LNCaP clone FGC (cell line): ENCODE measurements at regions not wholly inside any gene's neighbourhood (a gene's known extent, or its start where the extent isn't known, plus 50 kb on each side); places are given as distances from the start of the nearest gene placed in this dataset.

Experiments used
- DNase-seq: peaks from one replicate; pipeline ENCODE4 v3.0.0-alpha.2; 2011; ENCODE audit warnings: low read depth
- H3K4me3 ChIP-seq: 2 replicates; pipeline ENCODE4 v1.5.1; 2011; ENCODE audit warnings: mild to moderate bottlenecking, low read depth, low read length, control low read depth
- TF ChIP-seq, protein P1 (sequence below): IDR thresholded peaks from 2 replicates; pipeline ENCODE4 v1.5.1; 2012; ENCODE audit warnings: mild to moderate bottlenecking; ENCODE audit not compliant: control insufficient read depth, insufficient read depth; ENCODE audit errors: extremely low read depth

DNA sequence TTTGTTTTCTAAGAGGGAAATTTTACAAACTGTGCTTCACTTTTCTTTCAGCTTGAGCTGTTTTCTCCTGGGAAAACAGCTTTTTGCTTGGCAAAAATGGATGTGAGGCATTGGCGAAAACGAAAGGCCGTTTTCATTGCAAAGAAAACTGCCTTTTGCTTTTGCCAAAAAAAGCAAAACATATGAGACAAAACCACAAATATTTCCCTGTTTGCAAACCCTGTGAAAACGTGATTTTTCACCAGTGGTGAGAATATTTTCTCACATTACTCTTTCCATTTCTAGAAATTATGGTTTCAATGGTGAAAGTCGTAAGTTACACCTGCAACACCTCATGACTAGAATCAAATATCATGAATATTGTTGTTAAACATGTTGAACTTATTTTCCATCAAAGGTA is 74.0 kb upstream of the ZBTB18 start:
- TF ChIP-seq, protein P1, sequence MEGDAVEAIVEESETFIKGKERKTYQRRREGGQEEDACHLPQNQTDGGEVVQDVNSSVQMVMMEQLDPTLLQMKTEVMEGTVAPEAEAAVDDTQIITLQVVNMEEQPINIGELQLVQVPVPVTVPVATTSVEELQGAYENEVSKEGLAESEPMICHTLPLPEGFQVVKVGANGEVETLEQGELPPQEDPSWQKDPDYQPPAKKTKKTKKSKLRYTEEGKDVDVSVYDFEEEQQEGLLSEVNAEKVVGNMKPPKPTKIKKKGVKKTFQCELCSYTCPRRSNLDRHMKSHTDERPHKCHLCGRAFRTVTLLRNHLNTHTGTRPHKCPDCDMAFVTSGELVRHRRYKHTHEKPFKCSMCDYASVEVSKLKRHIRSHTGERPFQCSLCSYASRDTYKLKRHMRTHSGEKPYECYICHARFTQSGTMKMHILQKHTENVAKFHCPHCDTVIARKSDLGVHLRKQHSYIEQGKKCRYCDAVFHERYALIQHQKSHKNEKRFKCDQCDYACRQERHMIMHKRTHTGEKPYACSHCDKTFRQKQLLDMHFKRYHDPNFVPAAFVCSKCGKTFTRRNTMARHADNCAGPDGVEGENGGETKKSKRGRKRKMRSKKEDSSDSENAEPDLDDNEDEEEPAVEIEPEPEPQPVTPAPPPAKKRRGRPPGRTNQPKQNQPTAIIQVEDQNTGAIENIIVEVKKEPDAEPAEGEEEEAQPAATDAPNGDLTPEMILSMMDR, result no peak
- no peak for DNase-seq
- H3K4me3 ChIP-seq, result no peak overlapping the region

- TF ChIP-seq, protein P1, result no peak
- no peak for DNase-seq
- no peak overlapping the region for H3K4me3 ChIP-seq
Measured at GRCh38 chr1:243974451-243975292, 76.4 kb upstream of the ZBTB18 start.

- H3K4me3 ChIP-seq, result no peak overlapping the region
- TF ChIP-seq, protein P1, result no peak
- DNase-seq, result no peak
Measured at GRCh38 chr1:243973169-243973568, 77.9 kb upstream of the ZBTB18 start.

GRCh38 chr1:243970077-243970476 is 81.0 kb upstream of the ZBTB18 start:
- DNase-seq, result no peak
- TF ChIP-seq, protein P1, result no peak
- no peak overlapping the region for H3K4me3 ChIP-seq

DNA sequence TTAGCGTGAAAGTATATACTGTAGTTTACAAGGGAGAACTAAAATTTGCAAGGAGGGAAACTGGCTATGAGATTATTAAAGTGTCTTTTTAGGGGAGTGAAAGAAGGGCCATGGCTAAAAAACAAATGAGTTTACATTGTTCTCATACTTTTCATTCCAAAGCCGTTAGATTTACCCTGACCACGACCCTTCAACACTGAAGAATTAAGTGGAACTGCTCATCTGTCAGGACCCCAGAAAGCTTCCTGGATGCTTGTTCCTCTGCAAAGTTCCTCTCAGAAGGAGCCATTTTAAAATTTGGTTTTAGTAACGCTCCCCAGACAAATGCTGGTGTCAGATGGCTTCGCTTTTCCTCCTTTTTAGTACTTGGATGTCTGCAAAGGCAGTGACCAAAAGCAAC is 82.7 kb upstream of the ZBTB18 start:
- DNase-seq, result no peak
- TF ChIP-seq, protein P1, result no peak
- no peak overlapping the region for H3K4me3 ChIP-seq

DNA sequence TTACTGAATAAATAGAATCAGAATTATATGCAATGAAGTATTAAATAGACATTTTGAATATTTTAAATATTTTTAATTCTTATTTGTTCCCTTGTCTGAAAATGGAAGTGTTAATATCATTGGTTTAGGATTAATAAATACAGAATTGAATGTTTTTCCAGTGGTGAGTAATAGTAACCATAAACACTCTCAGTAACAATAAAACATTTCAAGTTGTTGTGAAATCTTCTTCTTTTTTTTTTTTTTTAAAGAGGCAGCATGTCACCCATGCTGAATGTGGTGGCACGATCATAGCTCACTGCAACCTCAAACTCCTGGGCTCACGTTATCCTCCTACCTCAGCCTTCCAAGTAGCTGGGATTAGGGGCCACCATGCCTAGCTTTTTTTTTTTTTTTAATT is 86.2 kb upstream of the ZBTB18 start:
- H3K4me3 ChIP-seq, result no peak overlapping the region
- TF ChIP-seq, protein P1, result no peak
- DNase-seq, result no peak

- H3K4me3 ChIP-seq, result no peak overlapping the region
- TF ChIP-seq, protein P1, result no peak
- no peak for DNase-seq
Measured at GRCh38 chr1:243963571-243963970, 87.5 kb upstream of the ZBTB18 start.
